Activated naive CD8-positive, alpha-beta T cell treated with anti-CD3 and anti-CD28 coated beads, Interleukin-2, amount 50 U/mL, for 24 hours (primary cell): ENCODE measurements at regions not wholly inside any gene's neighbourhood (a gene's known extent, or its start where the extent isn't known, plus 50 kb on each side); places are given as distances from the start of the nearest gene placed in this dataset.

Experiments
- ATAC-seq: fragments of 150-1000 bp; cut with Tn5 transposase; one replicate; pipeline ENCODE4 v1.10.0; 2021
- DNase-seq: peaks from one replicate; pipeline ENCODE4 v3.0.0; 2021
- H3K27ac Mint-ChIP-seq: one replicate; pipeline ENCODE4 v1.8.0; 2021; ENCODE audit warnings: mild to moderate bottlenecking, mixed read lengths
- H3K27me3 Mint-ChIP-seq: one replicate; pipeline ENCODE4 v1.8.0; 2021; ENCODE audit warnings: mixed read lengths
- H3K36me3 Mint-ChIP-seq: one replicate; pipeline ENCODE4 v1.8.0; 2021; ENCODE audit warnings: low read depth, mixed read lengths
- H3K4me1 Mint-ChIP-seq: one replicate; pipeline ENCODE4 v1.8.0; 2021; ENCODE audit warnings: mixed read lengths
- H3K4me3 Mint-ChIP-seq: one replicate; pipeline ENCODE4 v1.8.0; 2021; ENCODE audit warnings: mild to moderate bottlenecking, moderate library complexity, mixed read lengths
- H3K9me3 Mint-ChIP-seq: one replicate; pipeline ENCODE4 v1.8.0; 2021; ENCODE audit warnings: mixed read lengths

GRCh38 chr15:62988701-62989100, 53.8 kb upstream of the TPM1 start:
- Mint-ChIP-seq H3K36me3 (no peaks in the 10 kb centered on the region), H3K4me3 (no peak overlapping the region), H3K9me3 (no peaks in the 10 kb centered on the region), H3K27me3 (peaks cover 13% of the 10 kb centered on the region), H3K4me1 (no peaks in the 10 kb centered on the region), H3K27ac (no peak overlapping the region)
- ATAC-seq, result no peak
- no peak for DNase-seq

- no peaks in the 10 kb centered on the region for H3K9me3 Mint-ChIP-seq
- H3K27me3 Mint-ChIP-seq, result peaks cover 13% of the 10 kb centered on the region
- H3K36me3 Mint-ChIP-seq, result no peaks in the 10 kb centered on the region
- no peak overlapping the region for H3K27ac Mint-ChIP-seq
- no peak overlapping the region for H3K4me3 Mint-ChIP-seq
- no peak for ATAC-seq
- H3K4me1 Mint-ChIP-seq, result no peaks in the 10 kb centered on the region
- no peak for DNase-seq
Observed at GRCh38 chr15:62989366-62990055, 53.0 kb upstream of the TPM1 start.

- H3K27ac Mint-ChIP-seq, result no peak overlapping the region
- no peak overlapping the region for H3K4me3 Mint-ChIP-seq
- H3K36me3 Mint-ChIP-seq, result no peaks in the 10 kb centered on the region
- no peak for DNase-seq
- H3K4me1 Mint-ChIP-seq, result no peaks in the 10 kb centered on the region
- ATAC-seq, result no peak
- H3K9me3 Mint-ChIP-seq, result no peaks in the 10 kb centered on the region
- peaks cover 5% of the 10 kb centered on the region for H3K27me3 Mint-ChIP-seq
Observed at GRCh38 chr15:62991698-62992097, 50.8 kb upstream of the TPM1 start.

- DNase-seq, result no peak
- Mint-ChIP-seq H3K27ac (no peak overlapping the region), H3K9me3 (no peaks in the 10 kb centered on the region), H3K4me3 (no peak overlapping the region), H3K36me3 (no peaks in the 10 kb centered on the region), H3K27me3 (peaks cover 5% of the 10 kb centered on the region), H3K4me1 (no peaks in the 10 kb centered on the region)
- ATAC-seq, result no peak
Observed at GRCh38 chr15:62992302-62992701, 50.2 kb upstream of the TPM1 start.
